NT2/D1 (cell line): ENCODE measurements at regions not wholly inside any gene's neighbourhood (a gene's known extent, or its start where the extent isn't known, plus 50 kb on each side); places are given as distances from the start of the nearest gene placed in this dataset.

Experiments used
- SUZ12 ChIP-seq: IDR thresholded peaks from 2 replicates; pipeline ENCODE4 v1.6.1; 2011; ENCODE audit not compliant: insufficient read length, insufficient read depth; ENCODE audit errors: extremely low read depth
- YY1 ChIP-seq: IDR thresholded peaks from 2 replicates; pipeline ENCODE4 v1.6.1; 2011; ENCODE audit not compliant: insufficient read length, insufficient read depth
- ZNF274 ChIP-seq: IDR thresholded peaks from 2 replicates; pipeline ENCODE4 v1.6.1; 2011; ENCODE audit warnings: mild to moderate bottlenecking, low read depth, low read length

- TF ChIP-seq YY1 = no peak
- TF ChIP-seq ZNF274 = no peak
- TF ChIP-seq SUZ12 = no peak
Measured at GRCh38 chr21:31490443-31490842, 146.4 kb upstream of the TIAM1 start.
